ENCODE measurements at regions not wholly inside any gene's neighbourhood (a gene's known extent, or its start where the extent isn't known, plus 50 kb on each side); places are given as distances from the start of the nearest gene placed in this dataset.

DNA sequence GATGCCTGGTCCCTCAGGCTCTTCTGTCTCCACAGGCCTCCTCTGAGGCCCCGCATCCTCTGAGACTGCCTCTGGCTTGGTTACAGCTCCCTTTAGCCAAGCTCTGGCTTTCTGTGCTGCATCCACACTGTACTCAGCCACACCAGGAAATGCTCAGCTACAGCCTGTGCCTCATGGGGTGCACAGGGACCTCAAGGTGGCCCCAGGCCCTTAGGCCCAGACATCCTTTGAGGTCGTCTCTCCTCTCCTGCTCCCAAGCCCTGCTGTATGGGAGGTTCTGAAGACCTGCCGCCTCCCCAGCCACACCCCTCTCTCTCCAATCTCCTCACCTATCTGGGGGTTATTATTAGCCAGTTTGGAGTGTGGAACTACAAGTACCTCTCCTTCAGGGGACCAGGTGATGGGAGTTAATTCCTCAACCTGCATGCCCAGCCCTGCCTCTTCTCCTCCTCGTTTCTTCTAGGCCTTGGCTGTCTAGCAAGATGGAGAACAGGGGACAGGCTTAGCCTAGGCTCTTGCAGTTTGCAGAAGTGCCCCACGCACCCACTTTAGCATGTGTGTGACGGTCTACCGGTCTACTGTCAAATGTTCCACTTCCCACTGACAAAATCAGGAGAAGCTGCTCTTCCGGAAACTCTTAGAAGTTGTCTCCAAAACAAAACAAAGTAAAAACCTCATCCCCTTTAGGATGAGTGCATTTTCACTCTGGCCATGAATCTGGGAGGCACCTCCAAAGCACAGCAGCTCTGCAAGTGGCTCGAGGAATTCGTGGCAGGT lies 64.0 kb upstream of the WAC start:
- TF ChIP-seq CTCF (IDR thresholded peaks at IDR 0.05; ENCODE audit: low read depth, low read length) (no peak), POLR2A (IDR thresholded peaks at IDR 0.05; ENCODE audit: extremely low read depth, insufficient read length) (no peak)

All from NB4 (cell line).